GM23338 (cell line): ENCODE measurements at regions not wholly inside any gene's neighbourhood (a gene's known extent, or its start where the extent isn't known, plus 50 kb on each side); places are given as distances from the start of the nearest gene placed in this dataset.

Experiments
- CREB1 ChIP-seq: fragments of 250-450 bp; sonication (Bioruptor Pico); IDR thresholded peaks from 2 replicates; pipeline ENCODE4 v1.5.0; 2020; ENCODE audit warnings: low read depth, mild to moderate bottlenecking, moderate library complexity
- EZH2 ChIP-seq: fragments of 200-600 bp; sonication (generic); IDR thresholded peaks from one replicate; pipeline ENCODE4 v1.8.0; 2017; ENCODE audit warnings: antibody characterized with exemption, mild to moderate bottlenecking, low read depth; ENCODE audit not compliant: unreplicated experiment
- EZH2phosphoT487 ChIP-seq: fragments of 200-600 bp; sonication (generic); IDR thresholded peaks from one replicate; pipeline ENCODE4 v1.8.1; 2018; ENCODE audit warnings: antibody characterized with exemption; ENCODE audit not compliant: unreplicated experiment
- JUNB ChIP-seq: IDR thresholded peaks from one replicate; pipeline ENCODE4 v1.6.1; 2016; ENCODE audit warnings: antibody characterized with exemption; ENCODE audit not compliant: unreplicated experiment
- NANOG ChIP-seq: IDR thresholded peaks from 2 replicates; pipeline ENCODE4 v1.6.1; 2016; ENCODE audit warnings: antibody characterized with exemption, borderline replicate concordance
- POLR2AphosphoS5 ChIP-seq: IDR thresholded peaks from 2 replicates; pipeline ENCODE4 v1.6.1; 2016; ENCODE audit warnings: antibody characterized with exemption, low read depth
- STAT1 ChIP-seq: IDR thresholded peaks from one replicate; pipeline ENCODE4 v1.6.1; 2016; ENCODE audit warnings: antibody characterized with exemption; ENCODE audit not compliant: unreplicated experiment
- ZNF114 ChIP-seq: fragments of 250-450 bp; sonication (Bioruptor Pico); IDR thresholded peaks from 2 replicates; pipeline ENCODE4 v1.5.0; 2020; ENCODE audit warnings: mild to moderate bottlenecking, moderate library complexity
- TF ChIP-seq, protein P1 (sequence below), 2 experiments: fragments of 200-600 bp in 1 of 2; sonication (generic) in 1 of 2; conservative IDR thresholded peaks; 2 replicates each; pipeline versions ENCODE4 v1.5.1 to v1.6.1; 2016 to 2017; ENCODE audit warnings: antibody characterized with exemption in 2 of 2, low read depth in 2 of 2, mild to moderate bottlenecking in 2 of 2, moderate library complexity in 1 of 2
- TF ChIP-seq, protein P2 (sequence below): IDR thresholded peaks from one replicate; pipeline ENCODE4 v1.6.1; 2018; ENCODE audit warnings: antibody characterized with exemption; ENCODE audit not compliant: unreplicated experiment
- TF ChIP-seq, protein P3 (sequence below): IDR thresholded peaks from 2 replicates; pipeline ENCODE4 v1.6.1; 2016; ENCODE audit warnings: antibody characterized with exemption
- TF ChIP-seq, protein P4 (sequence below): fragments of 250-450 bp; sonication (Bioruptor Pico); IDR thresholded peaks from 2 replicates; pipeline ENCODE4 v1.5.0; 2020; ENCODE audit warnings: mild to moderate bottlenecking, moderate library complexity

DNA sequence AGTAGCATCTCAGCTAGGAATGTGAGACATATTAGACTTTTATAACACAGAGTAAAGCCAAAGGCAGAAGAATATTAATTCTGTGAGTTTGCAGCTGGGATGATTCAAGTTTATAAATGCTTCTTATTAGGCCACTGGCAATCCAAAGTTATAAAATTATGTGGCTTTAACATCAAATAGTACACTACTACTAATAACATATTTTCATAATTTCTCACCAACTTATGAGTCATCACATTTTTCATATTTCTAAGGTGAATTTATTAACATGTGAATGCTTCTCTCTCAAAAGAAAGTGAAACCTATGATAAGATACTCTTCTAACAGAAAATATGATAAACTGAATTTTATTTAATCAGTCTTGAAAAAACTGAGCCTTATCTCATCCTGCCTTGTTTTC, 1348.2 kb upstream of the ALCAM start:
- TF ChIP-seq, protein P1, sequence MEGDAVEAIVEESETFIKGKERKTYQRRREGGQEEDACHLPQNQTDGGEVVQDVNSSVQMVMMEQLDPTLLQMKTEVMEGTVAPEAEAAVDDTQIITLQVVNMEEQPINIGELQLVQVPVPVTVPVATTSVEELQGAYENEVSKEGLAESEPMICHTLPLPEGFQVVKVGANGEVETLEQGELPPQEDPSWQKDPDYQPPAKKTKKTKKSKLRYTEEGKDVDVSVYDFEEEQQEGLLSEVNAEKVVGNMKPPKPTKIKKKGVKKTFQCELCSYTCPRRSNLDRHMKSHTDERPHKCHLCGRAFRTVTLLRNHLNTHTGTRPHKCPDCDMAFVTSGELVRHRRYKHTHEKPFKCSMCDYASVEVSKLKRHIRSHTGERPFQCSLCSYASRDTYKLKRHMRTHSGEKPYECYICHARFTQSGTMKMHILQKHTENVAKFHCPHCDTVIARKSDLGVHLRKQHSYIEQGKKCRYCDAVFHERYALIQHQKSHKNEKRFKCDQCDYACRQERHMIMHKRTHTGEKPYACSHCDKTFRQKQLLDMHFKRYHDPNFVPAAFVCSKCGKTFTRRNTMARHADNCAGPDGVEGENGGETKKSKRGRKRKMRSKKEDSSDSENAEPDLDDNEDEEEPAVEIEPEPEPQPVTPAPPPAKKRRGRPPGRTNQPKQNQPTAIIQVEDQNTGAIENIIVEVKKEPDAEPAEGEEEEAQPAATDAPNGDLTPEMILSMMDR (conservative IDR thresholded peaks at IDR 0.05; ENCODE audit: low read depth in 2 of 2) = no peak
- TF ChIP-seq POLR2AphosphoS5 (no peak), CREB1 (CRISPR knock-in tag) (no peak), EZH2 (no peak), EZH2phosphoT487 (no peak), NANOG (no peak), ZNF114 (CRISPR knock-in tag) (no peak), JUNB (no peak), STAT1 (no peak)
- TF ChIP-seq, protein P2, sequence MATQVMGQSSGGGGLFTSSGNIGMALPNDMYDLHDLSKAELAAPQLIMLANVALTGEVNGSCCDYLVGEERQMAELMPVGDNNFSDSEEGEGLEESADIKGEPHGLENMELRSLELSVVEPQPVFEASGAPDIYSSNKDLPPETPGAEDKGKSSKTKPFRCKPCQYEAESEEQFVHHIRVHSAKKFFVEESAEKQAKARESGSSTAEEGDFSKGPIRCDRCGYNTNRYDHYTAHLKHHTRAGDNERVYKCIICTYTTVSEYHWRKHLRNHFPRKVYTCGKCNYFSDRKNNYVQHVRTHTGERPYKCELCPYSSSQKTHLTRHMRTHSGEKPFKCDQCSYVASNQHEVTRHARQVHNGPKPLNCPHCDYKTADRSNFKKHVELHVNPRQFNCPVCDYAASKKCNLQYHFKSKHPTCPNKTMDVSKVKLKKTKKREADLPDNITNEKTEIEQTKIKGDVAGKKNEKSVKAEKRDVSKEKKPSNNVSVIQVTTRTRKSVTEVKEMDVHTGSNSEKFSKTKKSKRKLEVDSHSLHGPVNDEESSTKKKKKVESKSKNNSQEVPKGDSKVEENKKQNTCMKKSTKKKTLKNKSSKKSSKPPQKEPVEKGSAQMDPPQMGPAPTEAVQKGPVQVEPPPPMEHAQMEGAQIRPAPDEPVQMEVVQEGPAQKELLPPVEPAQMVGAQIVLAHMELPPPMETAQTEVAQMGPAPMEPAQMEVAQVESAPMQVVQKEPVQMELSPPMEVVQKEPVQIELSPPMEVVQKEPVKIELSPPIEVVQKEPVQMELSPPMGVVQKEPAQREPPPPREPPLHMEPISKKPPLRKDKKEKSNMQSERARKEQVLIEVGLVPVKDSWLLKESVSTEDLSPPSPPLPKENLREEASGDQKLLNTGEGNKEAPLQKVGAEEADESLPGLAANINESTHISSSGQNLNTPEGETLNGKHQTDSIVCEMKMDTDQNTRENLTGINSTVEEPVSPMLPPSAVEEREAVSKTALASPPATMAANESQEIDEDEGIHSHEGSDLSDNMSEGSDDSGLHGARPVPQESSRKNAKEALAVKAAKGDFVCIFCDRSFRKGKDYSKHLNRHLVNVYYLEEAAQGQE = no peak
- TF ChIP-seq, protein P3, sequence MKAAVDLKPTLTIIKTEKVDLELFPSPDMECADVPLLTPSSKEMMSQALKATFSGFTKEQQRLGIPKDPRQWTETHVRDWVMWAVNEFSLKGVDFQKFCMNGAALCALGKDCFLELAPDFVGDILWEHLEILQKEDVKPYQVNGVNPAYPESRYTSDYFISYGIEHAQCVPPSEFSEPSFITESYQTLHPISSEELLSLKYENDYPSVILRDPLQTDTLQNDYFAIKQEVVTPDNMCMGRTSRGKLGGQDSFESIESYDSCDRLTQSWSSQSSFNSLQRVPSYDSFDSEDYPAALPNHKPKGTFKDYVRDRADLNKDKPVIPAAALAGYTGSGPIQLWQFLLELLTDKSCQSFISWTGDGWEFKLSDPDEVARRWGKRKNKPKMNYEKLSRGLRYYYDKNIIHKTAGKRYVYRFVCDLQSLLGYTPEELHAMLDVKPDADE = no peak
- TF ChIP-seq, protein P4, sequence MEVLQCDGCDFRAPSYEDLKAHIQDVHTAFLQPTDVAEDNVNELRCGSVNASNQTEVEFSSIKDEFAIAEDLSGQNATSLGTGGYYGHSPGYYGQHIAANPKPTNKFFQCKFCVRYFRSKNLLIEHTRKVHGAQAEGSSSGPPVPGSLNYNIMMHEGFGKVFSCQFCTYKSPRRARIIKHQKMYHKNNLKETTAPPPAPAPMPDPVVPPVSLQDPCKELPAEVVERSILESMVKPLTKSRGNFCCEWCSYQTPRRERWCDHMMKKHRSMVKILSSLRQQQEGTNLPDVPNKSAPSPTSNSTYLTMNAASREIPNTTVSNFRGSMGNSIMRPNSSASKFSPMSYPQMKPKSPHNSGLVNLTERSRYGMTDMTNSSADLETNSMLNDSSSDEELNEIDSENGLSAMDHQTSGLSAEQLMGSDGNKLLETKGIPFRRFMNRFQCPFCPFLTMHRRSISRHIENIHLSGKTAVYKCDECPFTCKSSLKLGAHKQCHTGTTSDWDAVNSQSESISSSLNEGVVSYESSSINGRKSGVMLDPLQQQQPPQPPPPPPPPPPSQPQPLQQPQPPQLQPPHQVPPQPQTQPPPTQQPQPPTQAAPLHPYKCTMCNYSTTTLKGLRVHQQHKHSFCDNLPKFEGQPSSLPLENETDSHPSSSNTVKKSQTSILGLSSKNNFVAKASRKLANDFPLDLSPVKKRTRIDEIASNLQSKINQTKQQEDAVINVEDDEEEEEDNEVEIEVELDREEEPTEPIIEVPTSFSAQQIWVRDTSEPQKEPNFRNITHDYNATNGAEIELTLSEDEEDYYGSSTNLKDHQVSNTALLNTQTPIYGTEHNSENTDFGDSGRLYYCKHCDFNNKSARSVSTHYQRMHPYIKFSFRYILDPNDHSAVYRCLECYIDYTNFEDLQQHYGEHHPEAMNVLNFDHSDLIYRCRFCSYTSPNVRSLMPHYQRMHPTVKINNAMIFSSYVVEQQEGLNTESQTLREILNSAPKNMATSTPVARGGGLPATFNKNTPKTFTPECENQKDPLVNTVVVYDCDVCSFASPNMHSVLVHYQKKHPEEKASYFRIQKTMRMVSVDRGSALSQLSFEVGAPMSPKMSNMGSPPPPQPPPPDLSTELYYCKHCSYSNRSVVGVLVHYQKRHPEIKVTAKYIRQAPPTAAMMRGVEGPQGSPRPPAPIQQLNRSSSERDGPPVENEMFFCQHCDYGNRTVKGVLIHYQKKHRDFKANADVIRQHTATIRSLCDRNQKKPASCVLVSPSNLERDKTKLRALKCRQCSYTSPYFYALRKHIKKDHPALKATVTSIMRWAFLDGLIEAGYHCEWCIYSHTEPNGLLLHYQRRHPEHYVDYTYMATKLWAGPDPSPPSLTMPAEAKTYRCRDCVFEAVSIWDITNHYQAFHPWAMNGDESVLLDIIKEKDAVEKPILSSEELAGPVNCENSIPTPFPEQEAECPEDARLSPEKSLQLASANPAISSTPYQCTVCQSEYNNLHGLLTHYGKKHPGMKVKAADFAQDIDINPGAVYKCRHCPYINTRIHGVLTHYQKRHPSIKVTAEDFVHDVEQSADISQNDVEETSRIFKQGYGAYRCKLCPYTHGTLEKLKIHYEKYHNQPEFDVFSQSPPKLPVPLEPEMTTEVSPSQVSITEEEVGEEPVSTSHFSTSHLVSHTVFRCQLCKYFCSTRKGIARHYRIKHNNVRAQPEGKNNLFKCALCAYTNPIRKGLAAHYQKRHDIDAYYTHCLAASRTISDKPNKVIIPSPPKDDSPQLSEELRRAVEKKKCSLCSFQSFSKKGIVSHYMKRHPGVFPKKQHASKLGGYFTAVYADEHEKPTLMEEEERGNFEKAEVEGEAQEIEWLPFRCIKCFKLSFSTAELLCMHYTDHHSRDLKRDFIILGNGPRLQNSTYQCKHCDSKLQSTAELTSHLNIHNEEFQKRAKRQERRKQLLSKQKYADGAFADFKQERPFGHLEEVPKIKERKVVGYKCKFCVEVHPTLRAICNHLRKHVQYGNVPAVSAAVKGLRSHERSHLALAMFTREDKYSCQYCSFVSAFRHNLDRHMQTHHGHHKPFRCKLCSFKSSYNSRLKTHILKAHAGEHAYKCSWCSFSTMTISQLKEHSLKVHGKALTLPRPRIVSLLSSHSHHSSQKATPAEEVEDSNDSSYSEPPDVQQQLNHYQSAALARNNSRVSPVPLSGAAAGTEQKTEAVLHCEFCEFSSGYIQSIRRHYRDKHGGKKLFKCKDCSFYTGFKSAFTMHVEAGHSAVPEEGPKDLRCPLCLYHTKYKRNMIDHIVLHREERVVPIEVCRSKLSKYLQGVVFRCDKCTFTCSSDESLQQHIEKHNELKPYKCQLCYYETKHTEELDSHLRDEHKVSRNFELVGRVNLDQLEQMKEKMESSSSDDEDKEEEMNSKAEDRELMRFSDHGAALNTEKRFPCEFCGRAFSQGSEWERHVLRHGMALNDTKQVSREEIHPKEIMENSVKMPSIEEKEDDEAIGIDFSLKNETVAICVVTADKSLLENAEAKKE (CRISPR knock-in tag) = no peak
